Activated naive CD8-positive, alpha-beta T cell treated with anti-CD3 and anti-CD28 coated beads for 36 hours (primary cell): ENCODE measurements at regions not wholly inside any gene's neighbourhood (a gene's known extent, or its start where the extent isn't known, plus 50 kb on each side); places are given as distances from the start of the nearest gene placed in this dataset.

Experiments
- DNase-seq: peaks from one replicate; pipeline ENCODE4 v3.0.0; 2021
- H3K27ac Mint-ChIP-seq: one replicate; pipeline ENCODE4 v1.8.0; 2022; ENCODE audit warnings: mild to moderate bottlenecking, moderate library complexity, mixed read lengths
- H3K27me3 Mint-ChIP-seq: one replicate; pipeline ENCODE4 v1.8.0; 2022; ENCODE audit warnings: mild to moderate bottlenecking, mixed read lengths
- H3K36me3 Mint-ChIP-seq: one replicate; pipeline ENCODE4 v1.8.0; 2021; ENCODE audit warnings: mild to moderate bottlenecking, mixed read lengths
- H3K4me1 Mint-ChIP-seq: one replicate; pipeline ENCODE4 v1.8.0; 2021; ENCODE audit warnings: mixed read lengths
- H3K4me3 Mint-ChIP-seq: one replicate; pipeline ENCODE4 v1.8.0; 2022; ENCODE audit warnings: mild to moderate bottlenecking, moderate library complexity, mixed read lengths
- H3K9me3 Mint-ChIP-seq: one replicate; pipeline ENCODE4 v1.8.0; 2022; ENCODE audit warnings: mixed read lengths

- Mint-ChIP-seq H3K4me3 (no peak overlapping the region), H3K27me3 (peaks cover 13% of the 10 kb centered on the region), H3K4me1 (no peaks in the 10 kb centered on the region), H3K27ac (no peak overlapping the region), H3K9me3 (no peaks in the 10 kb centered on the region), H3K36me3 (no peaks in the 10 kb centered on the region)
- no peak for DNase-seq
Observed at GRCh38 chr13:31053896-31054295, 107.8 kb downstream of the HSPH1 start.

DNA sequence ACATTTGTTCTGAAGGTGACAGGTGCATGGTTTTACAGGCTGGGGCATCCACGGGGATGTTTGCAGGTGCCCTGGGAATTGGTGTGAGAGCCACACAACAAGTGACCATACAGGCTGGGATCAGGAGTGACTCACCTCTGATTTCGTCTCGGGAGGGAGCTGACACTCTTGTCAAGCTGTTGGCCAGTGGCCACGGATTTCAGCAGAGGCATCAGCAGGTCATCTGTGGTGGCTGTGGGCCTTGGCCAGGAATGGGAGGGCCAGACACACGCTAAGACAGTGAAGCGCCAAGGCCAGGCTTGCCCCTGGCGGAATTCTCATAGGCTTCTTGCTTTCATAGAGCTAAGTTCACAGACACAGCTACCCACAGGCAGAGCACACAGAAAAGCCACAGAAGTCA, 108.6 kb downstream of the HSPH1 start:
- no peaks in the 10 kb centered on the region for H3K9me3 Mint-ChIP-seq
- no peaks in the 10 kb centered on the region for H3K4me1 Mint-ChIP-seq
- H3K4me3 Mint-ChIP-seq, result no peak overlapping the region
- peaks cover 13% of the 10 kb centered on the region for H3K27me3 Mint-ChIP-seq
- no peak overlapping the region for H3K27ac Mint-ChIP-seq
- no peak for DNase-seq
- no peaks in the 10 kb centered on the region for H3K36me3 Mint-ChIP-seq

- no peaks in the 10 kb centered on the region for H3K4me1 Mint-ChIP-seq
Observed at GRCh38 chr13:31052478-31052877, 109.2 kb downstream of the HSPH1 start.

GRCh38 chr13:31051999-31052398, 109.7 kb downstream of the HSPH1 start:
- no peaks in the 10 kb centered on the region for H3K36me3 Mint-ChIP-seq
- no peaks in the 10 kb centered on the region for H3K9me3 Mint-ChIP-seq
- no peak overlapping the region for H3K4me3 Mint-ChIP-seq
- H3K4me1 Mint-ChIP-seq, result no peaks in the 10 kb centered on the region
- no peak for DNase-seq
- H3K27ac Mint-ChIP-seq, result no peak overlapping the region
- H3K27me3 Mint-ChIP-seq, result peaks cover 13% of the 10 kb centered on the region

More at GRCh38 chr13:31052478-31052877, 109.2 kb downstream of the HSPH1 start:
- Mint-ChIP-seq H3K36me3 (no peaks in the 10 kb centered on the region), H3K4me3 (no peak overlapping the region), H3K9me3 (no peaks in the 10 kb centered on the region), H3K27me3 (peaks cover 13% of the 10 kb centered on the region), H3K27ac (no peak overlapping the region)
- DNase-seq, result no peak

- no peaks in the 10 kb centered on the region for H3K9me3 Mint-ChIP-seq
- H3K36me3 Mint-ChIP-seq, result no peaks in the 10 kb centered on the region
- no peak for DNase-seq
- peaks cover 5% of the 10 kb centered on the region for H3K4me1 Mint-ChIP-seq
- no peak overlapping the region for H3K27ac Mint-ChIP-seq
- peaks cover 13% of the 10 kb centered on the region for H3K27me3 Mint-ChIP-seq
- H3K4me3 Mint-ChIP-seq, result no peak overlapping the region
Observed at GRCh38 chr13:31050486-31051400, 111.0 kb downstream of the HSPH1 start.

GRCh38 chr13:31049833-31050232, 111.9 kb downstream of the HSPH1 start:
- H3K27ac Mint-ChIP-seq, result no peak overlapping the region
- peaks cover 14% of the 10 kb centered on the region for H3K4me1 Mint-ChIP-seq
- no peak overlapping the region for H3K4me3 Mint-ChIP-seq
- H3K9me3 Mint-ChIP-seq, result no peaks in the 10 kb centered on the region
- no peak for DNase-seq
- H3K36me3 Mint-ChIP-seq, result no peaks in the 10 kb centered on the region
- H3K27me3 Mint-ChIP-seq, result peaks cover 13% of the 10 kb centered on the region

DNA sequence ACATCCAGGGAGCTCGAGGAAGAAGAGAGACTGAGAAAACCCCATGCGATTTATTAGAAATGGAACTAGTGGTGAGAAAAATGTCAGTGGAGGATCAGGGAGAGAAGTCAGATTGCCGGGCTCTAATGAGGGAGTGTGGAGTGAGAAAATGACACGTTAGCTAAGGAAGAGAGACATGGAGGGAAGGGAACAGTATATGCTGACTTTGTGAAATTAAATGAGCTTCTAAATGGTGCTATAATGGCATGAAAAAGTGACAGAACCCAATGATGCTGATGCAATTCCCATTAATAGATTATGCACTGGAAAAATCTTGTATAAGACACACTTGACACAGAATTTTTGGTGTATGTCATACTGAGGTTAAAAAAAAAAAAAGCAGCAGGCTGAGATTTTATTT, 112.6 kb downstream of the HSPH1 start:
- Mint-ChIP-seq H3K27ac (no peak overlapping the region), H3K36me3 (no peaks in the 10 kb centered on the region), H3K4me3 (no peak overlapping the region)

GRCh38 chr13:31048521-31048920, 113.2 kb downstream of the HSPH1 start:
- Mint-ChIP-seq H3K27me3 (peaks cover 17% of the 10 kb centered on the region), H3K9me3 (no peaks in the 10 kb centered on the region), H3K27ac (no peak overlapping the region), H3K36me3 (no peaks in the 10 kb centered on the region), H3K4me1 (peaks cover 26% of the 10 kb centered on the region), H3K4me3 (no peak overlapping the region)
- no peak for DNase-seq

More for the DNA sequence above, 112.6 kb downstream of the HSPH1 start:
- no peak for DNase-seq
- Mint-ChIP-seq H3K4me1 (peaks cover 22% of the 10 kb centered on the region), H3K9me3 (no peaks in the 10 kb centered on the region), H3K27me3 (peaks cover 17% of the 10 kb centered on the region)

GRCh38 chr13:31046711-31047279, 114.3 kb downstream of the TEX26 start:
- Mint-ChIP-seq H3K4me3 (no peak overlapping the region), H3K4me1 (peaks cover 42% of the 10 kb centered on the region), H3K27me3 (peaks cover 26% of the 10 kb centered on the region), H3K9me3 (no peaks in the 10 kb centered on the region), H3K27ac (no peak overlapping the region), H3K36me3 (no peaks in the 10 kb centered on the region)
- DNase-seq, result no peak

- DNase-seq, result peak; percentile 76
- Mint-ChIP-seq H3K36me3 (no peaks in the 10 kb centered on the region), H3K27ac (peak overlapping the region; percentile 89), H3K27me3 (peaks cover 22% of the 10 kb centered on the region), H3K4me1 (peaks cover 47% of the 10 kb centered on the region), H3K4me3 (peak overlapping the region; percentile 44), H3K9me3 (no peaks in the 10 kb centered on the region)
Observed at GRCh38 chr13:31045286-31046081, 113.0 kb downstream of the TEX26 start.

- Mint-ChIP-seq H3K27me3 (peaks cover 24% of the 10 kb centered on the region), H3K27ac (peak overlapping the region; percentile 89), H3K4me3 (peak overlapping the region; percentile 44), H3K9me3 (no peaks in the 10 kb centered on the region), H3K36me3 (no peaks in the 10 kb centered on the region), H3K4me1 (peaks cover 54% of the 10 kb centered on the region)
- peak; percentile 79 for DNase-seq
Observed at GRCh38 chr13:31044364-31045285, 112.2 kb downstream of the TEX26 start.

GRCh38 chr13:31043957-31044356, 111.5 kb downstream of the TEX26 start:
- Mint-ChIP-seq H3K27me3 (peaks cover 24% of the 10 kb centered on the region), H3K36me3 (peaks cover 3% of the 10 kb centered on the region), H3K27ac (no peak overlapping the region), H3K9me3 (no peaks in the 10 kb centered on the region), H3K4me1 (peaks cover 61% of the 10 kb centered on the region), H3K4me3 (no peak overlapping the region)
- no peak for DNase-seq

GRCh38 chr13:31042481-31043165, 110.2 kb downstream of the TEX26 start:
- H3K27ac Mint-ChIP-seq, result no peak overlapping the region
- no peaks in the 10 kb centered on the region for H3K9me3 Mint-ChIP-seq
- peak overlapping the region; percentile 3 for H3K4me3 Mint-ChIP-seq
- DNase-seq, result no peak
- peaks cover 3% of the 10 kb centered on the region for H3K36me3 Mint-ChIP-seq
- peaks cover 67% of the 10 kb centered on the region for H3K4me1 Mint-ChIP-seq
- peaks cover 27% of the 10 kb centered on the region for H3K27me3 Mint-ChIP-seq

- no peaks in the 10 kb centered on the region for H3K9me3 Mint-ChIP-seq
- peaks cover 3% of the 10 kb centered on the region for H3K36me3 Mint-ChIP-seq
- no peak for DNase-seq
- H3K4me1 Mint-ChIP-seq, result peaks cover 68% of the 10 kb centered on the region
- peaks cover 27% of the 10 kb centered on the region for H3K27me3 Mint-ChIP-seq
- H3K27ac Mint-ChIP-seq, result no peak overlapping the region
- H3K4me3 Mint-ChIP-seq, result no peak overlapping the region
Observed at GRCh38 chr13:31042049-31042448, 109.6 kb downstream of the TEX26 start.
